Testis (tissue), 2 donors: ENCODE measurements at regions not wholly inside any gene's neighbourhood (a gene's known extent, or its start where the extent isn't known, plus 50 kb on each side); places are given as distances from the start of the nearest gene placed in this dataset.

ENCODE experiments used
- DNase-seq: peaks from one replicate; pipeline ENCODE4 v3.0.0-alpha.2; 2019
- H3K27ac ChIP-seq, 2 donors: fragments of 200-600 bp; sonication (generic); one replicate each; pipeline ENCODE4 v1.5.1; 2019
- H3K27me3 ChIP-seq: fragments of 200-600 bp; sonication (generic); one replicate; pipeline ENCODE4 v1.5.1; 2019
- H3K36me3 ChIP-seq: fragments of 200-600 bp; sonication (generic); one replicate; pipeline ENCODE4 v1.5.1; 2017; ENCODE audit warnings: low read depth; ENCODE audit errors: missing control alignments
- H3K4me1 ChIP-seq: fragments of 200-600 bp; sonication (generic); one replicate; pipeline ENCODE4 v1.5.1; 2019
- H3K4me3 ChIP-seq, 2 donors: fragments of 200-600 bp; sonication (generic); one replicate each; pipeline ENCODE4 v1.5.1; 2017 to 2019
- H3K9me3 ChIP-seq: fragments of 200-600 bp; sonication (generic); one replicate; pipeline ENCODE4 v1.5.1; 2017
- CTCF ChIP-seq, 3 experiments: fragments of 450-650 bp in 2 of 3; fragments of 200-600 bp in 1 of 3; sonication (generic) in 1 of 3; IDR thresholded peaks; one replicate each; pipeline ENCODE4 v1.5.1; 2016 to 2019; ENCODE audit warnings: antibody characterized with exemption in 3 of 3, mild to moderate bottlenecking in 2 of 3, moderate library complexity in 1 of 3
- POLR2A ChIP-seq: fragments of 450-650 bp; IDR thresholded peaks from one replicate; pipeline ENCODE4 v1.6.1; 2017; ENCODE audit warnings: antibody characterized with exemption, mild to moderate bottlenecking, moderate library complexity
- WGBS, 2 donors: methylation state at CpG; one replicate each; pipeline ENCODE4 v1.1.5; 2018; 5-methylcytosine and 5-hydroxymethylcytosine counted together
- intact Hi-C: fragments of 100-400 bp; cut with DNase I; formaldehyde crosslinking; loops from one replicate; pipeline ENCODE4 v1.15.1; 2023; ENCODE audit warnings: low total_unique reads

GRCh38 chr11:92678008-92678611 is 291.3 kb upstream of the MTNR1B start:
- H3K27me3 ChIP-seq, result no peaks in the 10 kb centered on the region

GRCh38 chr11:92681586-92681985 is 287.9 kb upstream of the MTNR1B start:
- intact Hi-C loops, result no loop called here
- TF ChIP-seq CTCF (IDR thresholded peaks at IDR 0.05) (no peak), POLR2A (no peak)
- no peaks in the 10 kb centered on the region for H3K36me3 ChIP-seq
- no peaks in the 10 kb centered on the region for H3K9me3 ChIP-seq
- H3K4me3 ChIP-seq, result no peak overlapping the region
- no peaks in the 10 kb centered on the region for H3K4me1 ChIP-seq
- WGBS, 2 donors, result 45 to 67% methylated on average over 1 of the region's 1 CpG
- no peaks in the 10 kb centered on the region for H3K27me3 ChIP-seq
- no peak overlapping the region for H3K27ac ChIP-seq
- DNase-seq, result no peak

More at GRCh38 chr11:92678008-92678611, 291.3 kb upstream of the MTNR1B start:
- H3K9me3 ChIP-seq, result no peaks in the 10 kb centered on the region
- no peaks in the 10 kb centered on the region for H3K4me1 ChIP-seq
- intact Hi-C loops, result no loop called here
- no peaks in the 10 kb centered on the region for H3K36me3 ChIP-seq
- DNase-seq, result no peak
- H3K4me3 ChIP-seq, result no peak overlapping the region
- H3K27ac ChIP-seq, result no peak overlapping the region
- 59 to 62% methylated on average over 3 of the region's 3 CpGs for WGBS, 2 donors
- no peak for TF ChIP-seq POLR2A
- no peak for TF ChIP-seq CTCF (IDR thresholded peaks at IDR 0.05)

- Histone ChIP-seq H3K27me3 (no peaks in the 10 kb centered on the region), H3K4me3 (no peak overlapping the region), H3K27ac (no peak overlapping the region), H3K9me3 (no peaks in the 10 kb centered on the region), H3K4me1 (no peaks in the 10 kb centered on the region), H3K36me3 (no peaks in the 10 kb centered on the region)
- no peak for DNase-seq
- no peak for TF ChIP-seq POLR2A
- TF ChIP-seq CTCF (IDR thresholded peaks at IDR 0.05), result no peak
- 94% methylated on average over 4 of the region's 4 CpGs for WGBS, 2 donors
- intact Hi-C loops, result no loop called here
Measured at GRCh38 chr11:92682136-92682535, 287.3 kb upstream of the MTNR1B start.

- H3K9me3 ChIP-seq, result no peaks in the 10 kb centered on the region
- H3K4me3 ChIP-seq, result no peak overlapping the region
- no peaks in the 10 kb centered on the region for H3K27me3 ChIP-seq
- H3K36me3 ChIP-seq, result no peaks in the 10 kb centered on the region
- H3K4me1 ChIP-seq, result no peaks in the 10 kb centered on the region
- TF ChIP-seq CTCF (IDR thresholded peaks at IDR 0.05) (no peak), POLR2A (no peak)
- intact Hi-C loops, result no loop called here
- DNase-seq, result no peak
- no peak overlapping the region for H3K27ac ChIP-seq
- 100% methylated on average over 1 of the region's 1 CpG for WGBS, 2 donors
Measured at GRCh38 chr11:92682952-92683351, 286.5 kb upstream of the MTNR1B start.

- WGBS, 2 donors, result 86 to 96% methylated on average over 2 of the region's 2 CpGs
- H3K27ac ChIP-seq, result no peak overlapping the region
- no peaks in the 10 kb centered on the region for H3K4me1 ChIP-seq
- TF ChIP-seq POLR2A (no peak), CTCF (IDR thresholded peaks at IDR 0.05) (no peak)
- no peaks in the 10 kb centered on the region for H3K36me3 ChIP-seq
- H3K9me3 ChIP-seq, result no peaks in the 10 kb centered on the region
- no peaks in the 10 kb centered on the region for H3K27me3 ChIP-seq
- intact Hi-C loops, result no loop called here
- DNase-seq, result no peak
- no peak overlapping the region for H3K4me3 ChIP-seq
Measured at GRCh38 chr11:92685049-92685448, 284.4 kb upstream of the MTNR1B start.
